ENCODE measurements at regions not wholly inside any gene's neighbourhood (a gene's known extent, or its start where the extent isn't known, plus 50 kb on each side); places are given as distances from the start of the nearest gene placed in this dataset.
A peak's percentile ranks its signal among the peaks of the same experiment; 100 is the strongest.

DNA sequence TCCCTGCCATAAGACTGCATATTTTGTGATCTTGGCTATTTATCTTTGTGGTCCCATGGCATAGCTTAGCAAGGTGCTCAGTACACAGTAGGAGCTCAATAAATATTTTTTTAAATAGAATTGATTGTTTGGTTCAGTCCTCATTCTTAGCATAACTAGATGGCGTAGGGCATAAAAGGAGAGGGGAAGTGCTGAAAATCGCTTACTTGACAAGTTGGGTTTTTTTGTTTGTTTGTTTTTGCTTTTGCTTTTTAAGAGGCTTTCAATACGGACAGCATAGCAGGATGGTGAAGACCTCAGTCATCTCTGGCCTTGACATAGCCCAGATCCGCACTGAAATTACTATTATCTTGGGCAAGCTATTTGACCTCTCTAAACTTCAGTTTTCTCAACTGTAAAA lies 86.6 kb upstream of the RANBP3L start:
- no peak overlapping the region for H3K4me3 ChIP-seq (ENCODE audit: low read depth, low read length)
- TF ChIP-seq POLR2A (IDR thresholded peaks at IDR 0.05; ENCODE audit: extremely low read depth, insufficient read length) (no peak), MYC (IDR thresholded peaks at IDR 0.05; ENCODE audit: low read depth, low read length) (no peak)
- TF ChIP-seq, protein P1, sequence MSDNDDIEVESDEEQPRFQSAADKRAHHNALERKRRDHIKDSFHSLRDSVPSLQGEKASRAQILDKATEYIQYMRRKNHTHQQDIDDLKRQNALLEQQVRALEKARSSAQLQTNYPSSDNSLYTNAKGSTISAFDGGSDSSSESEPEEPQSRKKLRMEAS (IDR thresholded peaks at IDR 0.05; ENCODE audit: low read depth, low read length) = no peak
- TF ChIP-seq, protein P2, sequence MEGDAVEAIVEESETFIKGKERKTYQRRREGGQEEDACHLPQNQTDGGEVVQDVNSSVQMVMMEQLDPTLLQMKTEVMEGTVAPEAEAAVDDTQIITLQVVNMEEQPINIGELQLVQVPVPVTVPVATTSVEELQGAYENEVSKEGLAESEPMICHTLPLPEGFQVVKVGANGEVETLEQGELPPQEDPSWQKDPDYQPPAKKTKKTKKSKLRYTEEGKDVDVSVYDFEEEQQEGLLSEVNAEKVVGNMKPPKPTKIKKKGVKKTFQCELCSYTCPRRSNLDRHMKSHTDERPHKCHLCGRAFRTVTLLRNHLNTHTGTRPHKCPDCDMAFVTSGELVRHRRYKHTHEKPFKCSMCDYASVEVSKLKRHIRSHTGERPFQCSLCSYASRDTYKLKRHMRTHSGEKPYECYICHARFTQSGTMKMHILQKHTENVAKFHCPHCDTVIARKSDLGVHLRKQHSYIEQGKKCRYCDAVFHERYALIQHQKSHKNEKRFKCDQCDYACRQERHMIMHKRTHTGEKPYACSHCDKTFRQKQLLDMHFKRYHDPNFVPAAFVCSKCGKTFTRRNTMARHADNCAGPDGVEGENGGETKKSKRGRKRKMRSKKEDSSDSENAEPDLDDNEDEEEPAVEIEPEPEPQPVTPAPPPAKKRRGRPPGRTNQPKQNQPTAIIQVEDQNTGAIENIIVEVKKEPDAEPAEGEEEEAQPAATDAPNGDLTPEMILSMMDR (IDR thresholded peaks at IDR 0.05; ENCODE audit: low read depth, low read length) = no peak
- no peak for DNase-seq (ENCODE audit: low read depth)

DNA sequence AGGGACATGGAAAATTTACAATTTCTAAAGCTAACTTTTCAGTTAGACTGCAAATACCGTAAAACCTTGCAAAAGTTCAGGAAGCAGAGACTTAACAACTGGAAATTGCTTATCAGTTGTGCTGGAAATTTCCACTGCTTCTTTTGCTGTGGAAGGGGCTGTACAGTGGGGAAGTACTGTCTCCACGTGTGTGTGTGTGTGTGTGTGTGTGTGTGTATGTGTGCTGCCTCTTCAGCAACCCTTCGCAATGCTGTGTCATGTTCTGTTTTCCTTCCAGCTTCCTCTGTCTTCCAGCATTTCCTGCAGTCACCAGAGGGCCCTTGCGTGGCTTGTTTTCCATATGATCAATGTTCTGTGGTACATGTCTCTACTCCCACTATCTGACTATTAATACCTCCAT lies 87.5 kb upstream of the RANBP3L start:
- TF ChIP-seq MYC (IDR thresholded peaks at IDR 0.05; ENCODE audit: low read depth, low read length) (no peak), POLR2A (IDR thresholded peaks at IDR 0.05; ENCODE audit: extremely low read depth, insufficient read length) (no peak)
- TF ChIP-seq, protein P1 (IDR thresholded peaks at IDR 0.05; ENCODE audit: low read depth, low read length) = no peak
- TF ChIP-seq, protein P2 (IDR thresholded peaks at IDR 0.05; ENCODE audit: low read depth, low read length) = no peak
- DNase-seq (ENCODE audit: low read depth) = peak; percentile 43
- no peak overlapping the region for H3K4me3 ChIP-seq (ENCODE audit: low read depth, low read length)

DNA sequence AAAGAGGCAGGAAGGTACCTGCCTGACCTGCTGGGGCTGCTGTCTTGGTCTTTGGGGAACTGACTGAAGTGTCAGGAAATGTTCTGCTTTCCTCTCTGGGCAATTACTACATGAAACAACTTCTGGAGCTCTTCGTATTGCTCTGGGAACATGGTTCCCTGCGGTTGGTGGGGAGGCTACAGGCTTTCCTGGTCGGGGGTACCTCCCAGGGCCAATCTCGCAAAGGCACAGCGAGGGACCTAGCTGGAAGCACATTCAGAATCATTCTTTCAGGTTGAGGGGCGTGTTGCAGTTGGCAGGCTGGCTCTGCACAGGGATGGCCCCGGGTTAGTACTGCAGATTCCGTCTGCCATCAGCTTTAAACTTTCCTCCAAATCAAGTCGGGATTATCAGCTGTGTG lies 88.9 kb upstream of the RANBP3L start:
- H3K4me3 ChIP-seq (ENCODE audit: low read depth, low read length) = no peak overlapping the region
- no peak for DNase-seq (ENCODE audit: low read depth)
- TF ChIP-seq, protein P1 (IDR thresholded peaks at IDR 0.05; ENCODE audit: low read depth, low read length) = no peak
- TF ChIP-seq, protein P2 (IDR thresholded peaks at IDR 0.05; ENCODE audit: low read depth, low read length) = no peak
- TF ChIP-seq MYC (IDR thresholded peaks at IDR 0.05; ENCODE audit: low read depth, low read length) (no peak), POLR2A (IDR thresholded peaks at IDR 0.05; ENCODE audit: extremely low read depth, insufficient read length) (no peak)

DNA sequence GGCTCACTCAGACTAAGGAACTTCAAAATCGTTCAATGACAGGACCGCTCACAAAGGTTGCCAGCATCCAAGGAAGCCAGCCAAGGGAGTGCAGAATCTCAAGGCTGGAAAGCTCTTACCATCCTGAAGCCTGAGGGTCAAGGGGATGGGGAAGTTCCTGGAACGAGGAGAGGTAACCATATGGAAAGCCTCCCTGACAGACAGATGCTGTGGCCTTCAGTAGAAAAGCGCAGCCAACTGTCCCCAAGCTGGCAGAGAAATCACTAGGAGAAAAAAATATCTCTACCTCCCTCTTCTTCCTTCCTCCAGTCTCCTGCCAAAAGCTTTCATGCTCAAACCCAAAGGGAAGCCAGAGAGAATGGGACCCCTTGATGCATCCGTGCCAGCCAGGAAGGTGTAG lies 90.5 kb upstream of the RANBP3L start:
- TF ChIP-seq POLR2A (IDR thresholded peaks at IDR 0.05; ENCODE audit: extremely low read depth, insufficient read length) (no peak), MYC (IDR thresholded peaks at IDR 0.05; ENCODE audit: low read depth, low read length) (no peak)
- TF ChIP-seq, protein P2 (IDR thresholded peaks at IDR 0.05; ENCODE audit: low read depth, low read length) = no peak
- TF ChIP-seq, protein P1 (IDR thresholded peaks at IDR 0.05; ENCODE audit: low read depth, low read length) = no peak
- no peak for DNase-seq (ENCODE audit: low read depth)
- H3K4me3 ChIP-seq (ENCODE audit: low read depth, low read length) = no peak overlapping the region

DNA sequence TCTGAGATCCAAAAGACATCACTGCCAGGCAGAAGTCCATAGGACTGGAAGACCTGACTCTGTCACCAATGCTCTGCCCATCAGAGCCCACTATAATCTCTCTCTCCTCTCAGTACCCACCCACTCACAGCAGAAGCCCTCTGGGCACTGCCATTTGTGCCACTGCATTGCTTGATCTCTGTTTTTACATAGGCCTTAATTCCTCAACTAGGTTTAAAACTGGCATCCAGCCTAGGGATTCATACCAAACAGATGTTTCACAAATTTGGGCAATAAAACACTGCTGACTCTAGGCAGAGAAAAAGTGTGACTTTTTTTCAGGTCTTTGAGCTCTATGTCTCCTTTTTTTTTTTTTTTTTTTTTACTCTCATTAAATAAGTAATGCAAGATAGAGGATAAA lies 91.1 kb upstream of the RANBP3L start:
- H3K4me3 ChIP-seq (ENCODE audit: low read depth, low read length) = no peak overlapping the region
- no peak for TF ChIP-seq POLR2A (IDR thresholded peaks at IDR 0.05; ENCODE audit: extremely low read depth, insufficient read length)
- no peak for DNase-seq (ENCODE audit: low read depth)

DNA sequence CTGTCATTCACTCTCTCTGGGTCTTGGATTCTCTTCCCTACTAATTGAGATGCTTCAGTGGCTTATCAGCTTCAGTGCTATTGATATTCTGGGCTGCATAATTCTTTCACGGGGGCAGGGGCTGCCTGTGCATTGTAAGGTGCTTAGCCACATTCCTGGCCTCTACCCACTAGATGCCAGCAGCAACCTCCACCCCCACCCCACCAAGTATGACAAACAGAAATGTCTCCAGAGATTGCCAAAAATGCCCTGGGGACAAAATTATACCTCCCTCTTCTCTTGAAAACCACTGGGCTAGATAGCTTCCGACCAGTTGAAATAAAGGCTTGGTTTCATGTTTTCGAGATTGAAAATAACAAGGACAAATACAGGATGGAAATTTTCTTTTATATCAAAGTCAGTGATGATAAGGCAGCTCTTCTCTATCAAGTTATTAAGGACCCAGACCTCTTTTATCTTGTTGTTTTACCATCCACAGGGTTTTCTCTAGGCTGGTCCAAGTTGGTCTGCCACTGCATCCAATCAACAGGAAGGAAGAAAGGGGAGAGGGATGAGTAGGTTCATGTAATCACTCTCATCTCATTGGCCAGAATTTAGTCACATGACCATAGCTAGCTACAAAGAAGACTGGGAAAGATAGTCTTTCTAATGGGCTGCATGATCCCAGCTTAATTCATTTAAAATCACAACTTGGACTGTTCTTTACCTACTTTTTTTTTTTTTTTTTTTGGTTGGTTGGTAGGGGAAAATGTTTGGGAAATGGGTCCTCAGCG lies 92.1 kb upstream of the RANBP3L start:
- H3K4me3 ChIP-seq (ENCODE audit: low read depth, low read length) = no peak overlapping the region
- DNase-seq (ENCODE audit: low read depth) = no peak
- TF ChIP-seq, protein P2 (IDR thresholded peaks at IDR 0.05; ENCODE audit: low read depth, low read length) = no peak
- TF ChIP-seq, protein P1 (IDR thresholded peaks at IDR 0.05; ENCODE audit: low read depth, low read length) = no peak
- TF ChIP-seq MYC (IDR thresholded peaks at IDR 0.05; ENCODE audit: low read depth, low read length) (no peak), POLR2A (IDR thresholded peaks at IDR 0.05; ENCODE audit: extremely low read depth, insufficient read length) (no peak)
